Lower leg skin (tissue), 4 donors: ENCODE measurements at regions not wholly inside any gene's neighbourhood (a gene's known extent, or its start where the extent isn't known, plus 50 kb on each side); places are given as distances from the start of the nearest gene placed in this dataset.

Source experiments
- DNase-seq, 2 donors: peaks; one replicate each; pipeline ENCODE4 v3.0.0-alpha.2; 2019; ENCODE audit warnings: low spot score in 2 of 2
- H3K4me3 ChIP-seq: fragments of 200-600 bp; sonication (generic); 2 replicates; pipeline ENCODE4 v1.5.1; 2017; ENCODE audit warnings: mild to moderate bottlenecking, low read depth; ENCODE audit not compliant: poor library complexity, severe bottlenecking
- POLR2A ChIP-seq, 2 donors: fragments of 450-650 bp; IDR thresholded peaks; one replicate each; pipeline ENCODE4 v1.6.1; 2016 to 2017; ENCODE audit warnings: antibody characterized with exemption in 2 of 2, mild to moderate bottlenecking in 1 of 2, moderate library complexity in 1 of 2
- whole genome bisulfite sequencing, 2 donors: methylation state at CpG; one replicate each; pipeline ENCODE4 v1.1.5; 2018; 5-methylcytosine and 5-hydroxymethylcytosine counted together
- intact Hi-C: fragments of 100-400 bp; cut with DNase I; formaldehyde crosslinking; loops from one replicate; pipeline ENCODE4 v1.15.0; 2023; ENCODE audit warnings: low total_unique reads
- TF ChIP-seq, protein P1 (sequence below), 3 donors: fragments of 450-650 bp; IDR thresholded peaks; one replicate each; pipeline ENCODE4 v1.5.1; 2016; ENCODE audit warnings: antibody characterized with exemption in 3 of 3, mild to moderate bottlenecking in 3 of 3, moderate library complexity in 2 of 3

DNA sequence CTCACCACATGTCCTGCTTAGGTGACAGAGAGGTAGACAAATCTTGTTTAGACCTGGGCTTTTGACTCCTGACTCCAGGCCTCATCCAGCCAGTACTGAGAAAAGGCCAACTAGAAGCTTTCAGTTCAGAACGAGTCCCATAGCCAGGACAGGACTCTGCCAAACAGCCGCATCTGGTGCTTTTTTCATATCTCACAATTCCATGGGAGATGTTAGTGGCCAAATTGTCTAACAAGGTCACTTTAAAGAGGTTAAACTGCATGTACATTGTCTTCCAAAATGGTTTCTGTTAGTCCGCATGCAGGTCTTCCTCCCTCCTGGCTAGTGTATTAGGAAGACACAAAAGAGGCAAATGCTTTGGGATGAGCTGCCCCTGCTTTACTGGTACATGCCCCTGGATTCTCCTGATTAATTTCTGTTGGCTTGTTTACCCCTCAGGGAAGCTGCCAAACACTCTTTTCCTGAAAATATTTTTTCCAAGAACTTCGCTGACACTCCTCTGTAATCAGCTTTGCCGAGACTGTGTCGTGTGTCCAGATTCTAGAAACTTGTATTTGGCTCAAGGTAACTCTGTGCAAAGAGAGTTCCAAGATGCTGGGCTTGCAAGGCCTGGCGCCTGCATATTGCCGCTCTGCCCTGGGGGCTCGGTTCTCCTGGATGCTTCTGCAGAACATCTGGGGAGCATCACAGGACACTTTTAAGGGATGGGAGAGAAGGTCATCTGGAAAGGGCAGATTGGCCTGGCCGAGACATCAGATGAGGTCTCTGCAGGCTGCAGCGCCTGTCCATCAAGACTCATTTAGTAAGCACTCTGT is 209.2 kb upstream of the APCDD1 start:
- no peak overlapping the region for H3K4me3 ChIP-seq
- no peak for DNase-seq
- intact Hi-C loops: no loop called here
- TF ChIP-seq, protein P1, sequence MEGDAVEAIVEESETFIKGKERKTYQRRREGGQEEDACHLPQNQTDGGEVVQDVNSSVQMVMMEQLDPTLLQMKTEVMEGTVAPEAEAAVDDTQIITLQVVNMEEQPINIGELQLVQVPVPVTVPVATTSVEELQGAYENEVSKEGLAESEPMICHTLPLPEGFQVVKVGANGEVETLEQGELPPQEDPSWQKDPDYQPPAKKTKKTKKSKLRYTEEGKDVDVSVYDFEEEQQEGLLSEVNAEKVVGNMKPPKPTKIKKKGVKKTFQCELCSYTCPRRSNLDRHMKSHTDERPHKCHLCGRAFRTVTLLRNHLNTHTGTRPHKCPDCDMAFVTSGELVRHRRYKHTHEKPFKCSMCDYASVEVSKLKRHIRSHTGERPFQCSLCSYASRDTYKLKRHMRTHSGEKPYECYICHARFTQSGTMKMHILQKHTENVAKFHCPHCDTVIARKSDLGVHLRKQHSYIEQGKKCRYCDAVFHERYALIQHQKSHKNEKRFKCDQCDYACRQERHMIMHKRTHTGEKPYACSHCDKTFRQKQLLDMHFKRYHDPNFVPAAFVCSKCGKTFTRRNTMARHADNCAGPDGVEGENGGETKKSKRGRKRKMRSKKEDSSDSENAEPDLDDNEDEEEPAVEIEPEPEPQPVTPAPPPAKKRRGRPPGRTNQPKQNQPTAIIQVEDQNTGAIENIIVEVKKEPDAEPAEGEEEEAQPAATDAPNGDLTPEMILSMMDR (IDR thresholded peaks at IDR 0.05): no peak
- no peak for TF ChIP-seq POLR2A (IDR thresholded peaks at IDR 0.05)
- 65 to 71% methylated on average over 11 of the region's 11 CpGs for WGBS, 2 donors

DNA sequence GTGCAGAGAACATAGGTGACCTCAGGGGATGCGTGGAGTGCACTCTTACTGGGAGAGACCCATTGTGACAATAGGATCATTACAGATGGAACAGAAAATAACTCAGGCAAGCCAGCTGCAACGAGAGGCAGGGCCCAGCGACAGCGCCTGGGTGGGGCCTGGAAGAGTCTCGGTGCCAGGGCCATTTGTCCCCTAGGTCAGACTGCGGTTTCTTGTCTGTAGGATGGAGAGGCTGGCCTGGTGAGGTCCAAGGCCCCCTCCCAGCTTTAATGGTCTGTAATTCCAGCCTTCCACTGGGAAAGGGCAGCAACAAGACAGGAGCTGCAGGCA is 208.6 kb upstream of the APCDD1 start:
- TF ChIP-seq, protein P1 (IDR thresholded peaks at IDR 0.05): no peak
- TF ChIP-seq POLR2A (IDR thresholded peaks at IDR 0.05): no peak
- no peak for DNase-seq
- intact Hi-C loops: no loop called here
- no peak overlapping the region for H3K4me3 ChIP-seq
- WGBS, 2 donors: 48 to 52% methylated on average over 6 of the region's 6 CpGs

DNA sequence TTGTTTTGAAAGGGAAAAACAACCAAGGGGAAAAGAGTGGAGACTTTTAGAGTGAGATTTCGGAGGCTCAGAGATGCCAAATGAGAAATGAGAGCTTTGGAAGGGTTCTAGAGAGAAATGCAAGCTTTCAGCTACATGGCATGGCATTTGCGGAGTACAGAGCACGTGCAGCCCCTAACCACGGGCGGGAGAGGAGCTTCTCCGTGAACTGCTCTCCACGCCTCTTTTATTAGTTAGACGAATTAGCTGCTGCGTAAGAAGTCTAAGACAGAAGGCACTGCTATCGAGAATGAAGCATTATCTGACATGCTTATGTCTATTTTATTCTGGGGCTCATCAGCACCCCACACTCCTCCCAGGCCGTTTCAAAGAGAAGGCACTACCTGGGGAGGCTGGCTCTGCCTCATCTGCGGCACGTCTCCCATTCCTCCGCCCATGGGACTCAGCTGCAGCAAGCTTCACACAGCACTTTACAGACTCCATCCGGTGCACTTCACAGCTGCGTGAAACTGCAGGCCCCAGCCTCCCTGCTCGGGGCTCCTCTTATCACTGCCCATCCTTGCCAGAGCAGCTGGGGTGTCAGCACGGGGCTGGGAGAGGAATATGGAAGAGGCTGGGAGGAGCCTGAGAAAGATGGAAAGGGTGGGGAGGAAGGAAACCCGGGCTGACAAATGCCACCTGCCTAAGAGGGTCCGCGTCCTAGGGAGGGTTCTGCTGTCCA is 207.3 kb upstream of the APCDD1 start:
- DNase-seq: no peak
- intact Hi-C loops: no loop called here
- no peak overlapping the region for H3K4me3 ChIP-seq
- no peak for TF ChIP-seq POLR2A (IDR thresholded peaks at IDR 0.05)
- TF ChIP-seq, protein P1 (IDR thresholded peaks at IDR 0.05): no peak
- 73 to 74% methylated on average over 21 of the region's 21 CpGs for WGBS, 2 donors

DNA sequence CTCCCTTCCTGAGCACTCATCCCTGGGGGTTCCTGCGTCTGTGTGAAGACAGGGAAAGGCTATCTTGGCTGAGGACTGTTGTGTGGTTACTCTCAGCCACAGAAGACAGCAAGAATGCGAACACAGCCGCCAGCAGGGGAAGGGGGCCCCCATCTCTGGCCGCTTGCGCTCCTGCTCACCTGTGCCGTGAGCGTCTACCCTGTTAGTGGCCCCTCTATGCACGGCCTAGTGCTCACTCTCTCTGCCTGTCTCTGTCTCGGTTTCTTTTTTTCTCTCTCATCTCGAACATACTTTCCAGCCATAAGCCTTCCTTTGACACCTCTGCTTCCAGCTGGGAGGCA is 206.7 kb upstream of the APCDD1 start:
- intact Hi-C loops: no loop called here
- TF ChIP-seq, protein P1 (IDR thresholded peaks at IDR 0.05): no peak
- no peak for TF ChIP-seq POLR2A (IDR thresholded peaks at IDR 0.05)
- WGBS, 2 donors: 73 to 85% methylated on average over 10 of the region's 10 CpGs
- no peak overlapping the region for H3K4me3 ChIP-seq
- DNase-seq: no peak

DNA sequence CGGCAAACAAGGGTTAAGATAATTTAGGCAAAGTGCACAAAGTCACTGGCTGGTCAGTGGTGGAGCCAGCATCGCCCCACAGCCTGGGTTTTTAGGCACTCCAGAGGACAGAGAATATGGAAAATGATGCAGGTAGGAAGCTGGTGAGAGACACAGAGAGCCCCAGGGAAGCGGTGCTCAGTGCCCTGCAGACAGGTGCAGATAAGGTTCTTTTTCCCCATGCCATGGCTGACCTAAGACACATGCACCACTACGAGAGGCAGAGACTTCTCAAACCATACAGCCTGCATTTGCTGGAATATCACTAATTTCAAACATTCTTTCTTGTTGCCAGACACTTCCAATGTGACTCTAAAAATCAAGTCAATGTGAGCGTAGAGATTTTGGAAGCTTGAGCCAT is 205.7 kb upstream of the APCDD1 start:
- WGBS, 2 donors: 90 to 91% methylated on average over 5 of the region's 5 CpGs
- intact Hi-C loops: no loop called here
- TF ChIP-seq, protein P1 (IDR thresholded peaks at IDR 0.05): no peak
- TF ChIP-seq POLR2A (IDR thresholded peaks at IDR 0.05): no peak
- no peak for DNase-seq
- no peak overlapping the region for H3K4me3 ChIP-seq
